GM12878 (cell line): ENCODE measurements at regions not wholly inside any gene's neighbourhood (a gene's known extent, or its start where the extent isn't known, plus 50 kb on each side); places are given as distances from the start of the nearest gene placed in this dataset.

Experiments
- ATAC-seq: fragments of 200-7000 bp; cut with Tn5 transposase; 3 replicates; pipeline ENCODE4 v1.9.1; 2020; ENCODE audit warnings: mild to moderate bottlenecking, moderate library complexity
- BruUV-seq: library from RNA; stranded (reverse); fragments of 400-500 nt; replicated peaks from 2 replicates; lab custom pipeline; 2021; lab: Mats Ljungman, UMichigan
- CTCF ChIA-PET: fragments of 300-600 bp; sonication (Branson Sonifier 250); formaldehyde crosslinking; extraction: SDS; loops from one replicate; lab custom pipeline; 2021; ENCODE audit warnings: inconsistent platforms; lab: Yijun Ruan, JAX
- POLR2A ChIA-PET: fragments of 350-600 bp; formaldehyde crosslinking; extraction: SDS; loops from one replicate; lab custom pipeline; 2021; ENCODE audit warnings: inconsistent platforms; lab: Charles Lee
- RAD21 ChIA-PET: fragments of 300-600 bp; sonication (Branson Sonifier 250); formaldehyde crosslinking; loops from one replicate; lab custom pipeline; 2023; ENCODE audit warnings: antibody characterized with exemption; ENCODE audit not compliant: unreplicated experiment; lab: Charles Lee
- SMC1A ChIA-PET: fragments of 300-600 bp; sonication (Branson Sonifier 250); formaldehyde crosslinking; loops from one replicate; lab custom pipeline; 2023; ENCODE audit not compliant: unreplicated experiment, uncharacterized antibody; lab: Charles Lee
- DNase-seq: peaks from one replicate; pipeline ENCODE4 v3.0.0-alpha.2; 2011; ENCODE audit warnings: low read depth, low spot score
- FAIRE-seq: peaks from 3 replicates; lab custom pipeline; 2011; peaks lifted over from hg19 to GRCh38; lab: Jason Lieb, UNC
- H2AFZ ChIP-seq: 2 replicates; pipeline ENCODE4 v1.6.0; 2011; ENCODE audit warnings: low read depth, low read length, control low read depth; ENCODE audit not compliant: control insufficient read depth
- H3K27ac ChIP-seq: 2 replicates; pipeline ENCODE4 v1.5.1; 2011; ENCODE audit warnings: control low read depth; ENCODE audit not compliant: control insufficient read depth, insufficient read depth
- H3K27me3 ChIP-seq, 2 experiments: replicated peaks in 1 of 2; 2 replicates each; pipeline versions ENCODE4 v1.6.0 to v1.6.1; 2011; ENCODE audit warnings: low read length in 1 of 2; ENCODE audit not compliant: control insufficient read depth in 2 of 2, insufficient read depth in 2 of 2
- H3K36me3 ChIP-seq, 2 experiments: 2 replicates each; pipeline ENCODE4 v1.5.1; 2011; ENCODE audit warnings: low read length in 1 of 2; ENCODE audit not compliant: control insufficient read depth in 2 of 2, insufficient read depth in 2 of 2
- H3K4me1 ChIP-seq: 2 replicates; pipeline ENCODE4 v1.6.1; 2011; ENCODE audit warnings: mild to moderate bottlenecking, low read length, moderate library complexity, mixed read lengths; ENCODE audit not compliant: control insufficient read depth, insufficient read depth
- H3K4me2 ChIP-seq: 2 replicates; pipeline ENCODE4 v1.6.0; 2011; ENCODE audit warnings: control low read depth; ENCODE audit not compliant: control insufficient read depth, insufficient read depth
- H3K4me3 ChIP-seq: fragments of 200-600 bp; sonication (generic); 2 replicates; pipeline ENCODE4 v1.5.1; 2016
- H3K79me2 ChIP-seq: 2 replicates; pipeline ENCODE4 v1.6.0; 2011; ENCODE audit warnings: low read length; ENCODE audit not compliant: control insufficient read depth, insufficient read depth
- H3K9ac ChIP-seq: 2 replicates; pipeline ENCODE4 v1.8.0; 2011; ENCODE audit warnings: low read length, control low read depth, mixed read lengths; ENCODE audit not compliant: control insufficient read depth, insufficient read depth
- H3K9me3 ChIP-seq: replicated peaks from 3 replicates; pipeline ENCODE4 v1.5.1; 2011; ENCODE audit warnings: mild to moderate bottlenecking, low read length; ENCODE audit not compliant: control insufficient read depth, insufficient read depth
- H4K20me1 ChIP-seq: 2 replicates; pipeline ENCODE4 v1.6.0; 2011; ENCODE audit not compliant: control insufficient read depth, insufficient read depth
- BRCA1 ChIP-seq: IDR thresholded peaks from 2 replicates; pipeline ENCODE4 v1.6.1; 2011; ENCODE audit warnings: low read depth, low read length, improper control_type of control experiment
- CBFB ChIP-seq: IDR thresholded peaks from 2 replicates; pipeline ENCODE4 v1.6.1; 2016; ENCODE audit warnings: antibody characterized with exemption, low read depth
- CEBPZ ChIP-seq: fragments of 150-350 bp; IDR thresholded peaks from 2 replicates; pipeline ENCODE4 v1.6.1; 2016; ENCODE audit warnings: low read depth, low read length
- ETV6 ChIP-seq, 2 experiments: fragments of 450-650 bp in 1 of 2; IDR thresholded peaks in 1 of 2; conservative IDR thresholded peaks in 1 of 2; 2 replicates each; pipeline ENCODE4 v1.6.1; 2014; ENCODE audit warnings: antibody characterized with exemption in 1 of 2, borderline replicate concordance in 1 of 2, low read depth in 1 of 2, mild to moderate bottlenecking in 1 of 2, moderate library complexity in 1 of 2
- HCFC1 ChIP-seq: fragments of 150-350 bp; IDR thresholded peaks from 2 replicates; pipeline ENCODE4 v1.6.1; 2014; ENCODE audit warnings: low read length
- KAT2A ChIP-seq: conservative IDR thresholded peaks from 2 replicates; pipeline ENCODE4 v1.6.1; 2011; ENCODE audit warnings: low read depth, low read length; ENCODE audit not compliant: control insufficient read depth
- NFXL1 ChIP-seq: fragments of 450-650 bp; IDR thresholded peaks from 2 replicates; pipeline ENCODE4 v1.6.1; 2017; ENCODE audit warnings: antibody characterized with exemption, mild to moderate bottlenecking, borderline replicate concordance
- PAX5 ChIP-seq: IDR thresholded peaks from 2 replicates; pipeline ENCODE4 v1.6.1; 2011; ENCODE audit warnings: low read depth, low read length, borderline replicate concordance
- ZBTB40 ChIP-seq: fragments of 450-650 bp; IDR thresholded peaks from 2 replicates; pipeline ENCODE4 v1.6.1; 2016; ENCODE audit warnings: mild to moderate bottlenecking, moderate library complexity, borderline replicate concordance
- ZNF622 ChIP-seq: fragments of 450-650 bp; IDR thresholded peaks from 2 replicates; pipeline ENCODE4 v1.6.1; 2017; ENCODE audit warnings: mild to moderate bottlenecking, inconsistent platforms
- WGBS: methylation state at CpG from one replicate; pipeline ENCODE4 v1.1.6; 2016; ENCODE audit warnings: low lambda C conversion rate; ENCODE audit not compliant: insufficient replicate concordance, insufficient coverage; ENCODE audit errors: missing lambda C conversion rate; 5-methylcytosine and 5-hydroxymethylcytosine counted together
- in situ Hi-C: fragments of 300-500 bp; cut with MboI; formaldehyde crosslinking; loops from 9 replicates; pipeline ENCODE4 v1.14.3; 2018; ENCODE audit warnings: mixed read lengths
- intact Hi-C: fragments of 100-400 bp; cut with micrococcal nuclease; formaldehyde crosslinking; loops from one replicate; pipeline ENCODE4 v1.14.2; 2022; ENCODE audit not compliant: unreplicated experiment
- TF ChIP-seq, protein P1 (sequence below): fragments of 450-650 bp; IDR thresholded peaks from 2 replicates; pipeline ENCODE4 v1.6.1; 2017; ENCODE audit warnings: mild to moderate bottlenecking, moderate library complexity
- TF ChIP-seq, protein P2 (sequence below): IDR thresholded peaks from 2 replicates; pipeline ENCODE4 v1.6.1; 2012; ENCODE audit warnings: low read depth, low read length, improper control_type of control experiment

DNA sequence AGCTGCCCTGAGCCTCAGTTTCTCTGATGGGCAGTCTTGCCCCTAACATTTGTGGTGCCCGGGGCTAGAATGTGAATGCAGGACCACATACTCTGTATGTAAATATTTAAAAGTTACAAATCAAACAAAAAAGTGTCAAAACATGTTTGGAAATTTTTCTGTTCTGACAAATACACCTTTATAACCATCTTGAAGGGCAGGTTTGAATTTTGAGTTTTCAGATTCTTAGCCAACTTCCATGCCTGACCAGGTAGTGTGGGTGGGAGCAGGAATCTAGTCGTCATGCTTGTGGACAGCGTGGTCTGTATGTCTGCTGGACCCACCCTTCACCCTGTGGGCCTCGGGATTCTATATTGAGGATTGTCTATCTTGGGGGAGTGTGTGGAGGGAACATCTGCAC lies 325.1 kb downstream of the SOX4 start:
- ATAC-seq, result no peak
- TF ChIP-seq ZBTB40, result no peak
- TF ChIP-seq NFXL1, result no peak
- no peak for TF ChIP-seq HCFC1
- no peak for TF ChIP-seq KAT2A
- TF ChIP-seq, protein P1, sequence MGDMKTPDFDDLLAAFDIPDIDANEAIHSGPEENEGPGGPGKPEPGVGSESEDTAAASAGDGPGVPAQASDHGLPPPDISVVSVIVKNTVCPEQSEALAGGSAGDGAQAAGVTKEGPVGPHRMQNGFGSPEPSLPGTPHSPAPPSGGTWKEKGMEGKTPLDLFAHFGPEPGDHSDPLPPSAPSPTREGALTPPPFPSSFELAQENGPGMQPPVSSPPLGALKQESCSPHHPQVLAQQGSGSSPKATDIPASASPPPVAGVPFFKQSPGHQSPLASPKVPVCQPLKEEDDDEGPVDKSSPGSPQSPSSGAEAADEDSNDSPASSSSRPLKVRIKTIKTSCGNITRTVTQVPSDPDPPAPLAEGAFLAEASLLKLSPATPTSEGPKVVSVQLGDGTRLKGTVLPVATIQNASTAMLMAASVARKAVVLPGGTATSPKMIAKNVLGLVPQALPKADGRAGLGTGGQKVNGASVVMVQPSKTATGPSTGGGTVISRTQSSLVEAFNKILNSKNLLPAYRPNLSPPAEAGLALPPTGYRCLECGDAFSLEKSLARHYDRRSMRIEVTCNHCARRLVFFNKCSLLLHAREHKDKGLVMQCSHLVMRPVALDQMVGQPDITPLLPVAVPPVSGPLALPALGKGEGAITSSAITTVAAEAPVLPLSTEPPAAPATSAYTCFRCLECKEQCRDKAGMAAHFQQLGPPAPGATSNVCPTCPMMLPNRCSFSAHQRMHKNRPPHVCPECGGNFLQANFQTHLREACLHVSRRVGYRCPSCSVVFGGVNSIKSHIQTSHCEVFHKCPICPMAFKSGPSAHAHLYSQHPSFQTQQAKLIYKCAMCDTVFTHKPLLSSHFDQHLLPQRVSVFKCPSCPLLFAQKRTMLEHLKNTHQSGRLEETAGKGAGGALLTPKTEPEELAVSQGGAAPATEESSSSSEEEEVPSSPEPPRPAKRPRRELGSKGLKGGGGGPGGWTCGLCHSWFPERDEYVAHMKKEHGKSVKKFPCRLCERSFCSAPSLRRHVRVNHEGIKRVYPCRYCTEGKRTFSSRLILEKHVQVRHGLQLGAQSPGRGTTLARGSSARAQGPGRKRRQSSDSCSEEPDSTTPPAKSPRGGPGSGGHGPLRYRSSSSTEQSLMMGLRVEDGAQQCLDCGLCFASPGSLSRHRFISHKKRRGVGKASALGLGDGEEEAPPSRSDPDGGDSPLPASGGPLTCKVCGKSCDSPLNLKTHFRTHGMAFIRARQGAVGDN, result no peak
- no peak for TF ChIP-seq ETV6 (conservative IDR thresholded peaks at IDR 0.05 in 1 of 2, IDR thresholded peaks at IDR 0.05 in 1 of 2; ENCODE audit: borderline replicate concordance in 1 of 2, low read depth in 1 of 2)
- TF ChIP-seq PAX5, result no peak
- no peak for TF ChIP-seq BRCA1
- TF ChIP-seq CBFB, result no peak
- TF ChIP-seq CEBPZ, result no peak
- TF ChIP-seq, protein P2, sequence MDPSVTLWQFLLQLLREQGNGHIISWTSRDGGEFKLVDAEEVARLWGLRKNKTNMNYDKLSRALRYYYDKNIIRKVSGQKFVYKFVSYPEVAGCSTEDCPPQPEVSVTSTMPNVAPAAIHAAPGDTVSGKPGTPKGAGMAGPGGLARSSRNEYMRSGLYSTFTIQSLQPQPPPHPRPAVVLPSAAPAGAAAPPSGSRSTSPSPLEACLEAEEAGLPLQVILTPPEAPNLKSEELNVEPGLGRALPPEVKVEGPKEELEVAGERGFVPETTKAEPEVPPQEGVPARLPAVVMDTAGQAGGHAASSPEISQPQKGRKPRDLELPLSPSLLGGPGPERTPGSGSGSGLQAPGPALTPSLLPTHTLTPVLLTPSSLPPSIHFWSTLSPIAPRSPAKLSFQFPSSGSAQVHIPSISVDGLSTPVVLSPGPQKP, result no peak
- TF ChIP-seq ZNF622, result no peak

More for the DNA sequence above, 325.1 kb downstream of the SOX4 start:
- intact Hi-C loops, result no loop called here
- CTCF ChIA-PET, result interaction anchor here (0.6 kb wide), 1 partner anchor 302 kb away, joined by 3 read pairs; no protein-coding TSS in a partner anchor
- RAD21 ChIA-PET, result no interaction called here
- H3K4me2 ChIP-seq, result no peak overlapping the region
- no peak for FAIRE-seq
- no peak overlapping the region for H3K27ac ChIP-seq
- no peaks in the 10 kb centered on the region; the same call in 2 of the 3 replicates for H3K9me3 ChIP-seq
- H3K79me2 ChIP-seq, result no peaks in the 10 kb centered on the region
- H3K4me1 ChIP-seq, result no peaks in the 10 kb centered on the region
- no peak overlapping the region for H3K9ac ChIP-seq
- WGBS, result 16% methylated on average over 4 of the region's 4 CpGs
- no peaks in the 10 kb centered on the region for H4K20me1 ChIP-seq
- POLR2A ChIA-PET, result no interaction called here
- H3K36me3 ChIP-seq, result no peaks in the 10 kb centered on the region
- DNase-seq, result no peak
- BruUV-seq, result no TSS peak
- in situ Hi-C loops, result no loop called here
- no peaks in the 10 kb centered on the region for H3K27me3 ChIP-seq
- SMC1A ChIA-PET, result interaction anchor here (1.8 kb wide), 1 partner anchor 11 kb away, joined by 5 read pairs; no protein-coding TSS in a partner anchor
- H3K4me3 ChIP-seq, result no peak overlapping the region
- H2AFZ ChIP-seq, result no peak overlapping the region
